BJ (cell line): ENCODE measurements at regions not wholly inside any gene's neighbourhood (a gene's known extent, or its start where the extent isn't known, plus 50 kb on each side); places are given as distances from the start of the nearest gene placed in this dataset.
"Not testable (repeated sequence)": the region's sequence is repeated elsewhere in the genome, so short reads cannot be mapped to it uniquely, and the experiment has no call there.

Source experiments
- CTCF ChIA-PET: fragments of 350-600 bp; formaldehyde crosslinking; extraction: SDS; loops from one replicate; lab custom pipeline; 2021; ENCODE audit warnings: antibody characterized with exemption, inconsistent platforms; lab: Yijun Ruan, JAX
- POLR2A ChIA-PET: fragments of 300-600 bp; sonication (Branson Sonifier 250); formaldehyde crosslinking; extraction: SDS; loops from one replicate; lab custom pipeline; 2021; ENCODE audit warnings: antibody characterized with exemption; lab: Charles Lee
- DNase-seq: peaks from one replicate; pipeline ENCODE4 v3.0.0-alpha.2; 2011; ENCODE audit warnings: low read depth
- H3K27me3 ChIP-seq: 2 replicates; pipeline ENCODE4 v1.6.0; 2011; ENCODE audit warnings: low read length; ENCODE audit not compliant: control insufficient read depth, insufficient read depth
- H3K36me3 ChIP-seq: 2 replicates; pipeline ENCODE4 v1.5.1; 2011; ENCODE audit warnings: low read length; ENCODE audit not compliant: control insufficient read depth, insufficient read depth
- H3K4me3 ChIP-seq: 2 replicates; pipeline ENCODE4 v1.5.1; 2011; ENCODE audit warnings: low read depth, mild to moderate bottlenecking, control low read depth, low read length
- CTCF ChIP-seq: IDR thresholded peaks from 2 replicates; pipeline ENCODE4 v1.5.1; 2011; ENCODE audit warnings: low read depth, mild to moderate bottlenecking, control low read depth, inconsistent platforms, low read length, moderate library complexity; ENCODE audit not compliant: insufficient read depth

GRCh38 chr1:58059789-58060188, 486.7 kb downstream of the OMA1 start:
- Histone ChIP-seq H3K4me3 (no peak overlapping the region), H3K27me3 (no peaks in the 10 kb centered on the region), H3K36me3 (no peaks in the 10 kb centered on the region)
- ChIA-PET POLR2A (no interaction called here), CTCF (no interaction called here)
- no peak for TF ChIP-seq CTCF
- no peak for DNase-seq

GRCh38 chr1:58058323-58058722, 488.2 kb downstream of the OMA1 start:
- no peak for DNase-seq
- CTCF ChIA-PET = interaction anchor here (1.6 kb wide), 1 partner anchor 12 kb away, joined by 3 read pairs; no protein-coding TSS in a partner anchor

DNA sequence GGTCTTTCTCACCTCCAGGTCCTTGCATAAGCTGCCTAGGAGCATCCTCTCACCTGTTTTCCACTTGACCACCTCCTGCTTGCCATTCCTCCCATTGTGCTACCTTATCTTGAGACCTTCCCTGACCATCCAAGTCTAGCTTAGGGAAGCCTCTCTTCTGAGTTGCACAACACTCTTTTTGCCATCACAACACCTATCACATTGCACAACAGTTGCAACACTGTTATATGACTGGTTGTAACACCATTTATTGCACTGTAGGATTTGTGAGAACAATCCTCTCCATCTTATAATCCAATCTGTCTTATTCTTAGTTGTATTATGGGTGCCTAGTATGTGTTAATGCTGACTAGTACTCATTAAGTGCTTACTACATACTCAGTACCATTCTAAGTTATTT, 488.7 kb downstream of the OMA1 start:
- Histone ChIP-seq H3K27me3 (no peaks in the 10 kb centered on the region), H3K4me3 (no peak overlapping the region), H3K36me3 (no peaks in the 10 kb centered on the region)
- ChIA-PET CTCF (interaction anchor here (1.6 kb wide), 1 partner anchor 11 kb away, joined by 3 read pairs; no protein-coding TSS in a partner anchor), POLR2A (no interaction called here)
- DNase-seq = no peak
- no peak for TF ChIP-seq CTCF

More at GRCh38 chr1:58058323-58058722, 488.2 kb downstream of the OMA1 start:
- no peaks in the 10 kb centered on the region for H3K27me3 ChIP-seq
- no peak overlapping the region for H3K4me3 ChIP-seq
- POLR2A ChIA-PET = no interaction called here
- no peaks in the 10 kb centered on the region for H3K36me3 ChIP-seq
- TF ChIP-seq CTCF = no peak

- DNase-seq, H3K4me3 ChIP-seq, CTCF ChIA-PET, H3K36me3 ChIP-seq, H3K27me3 ChIP-seq, POLR2A ChIA-PET: not testable (repeated sequence)
Measured at GRCh38 chr1:58051187-58051586, 495.3 kb downstream of the OMA1 start.

GRCh38 chr1:58047265-58047858, 499.2 kb downstream of the OMA1 start:
- ChIA-PET CTCF (interaction anchor here (1.1 kb wide), 1 partner anchor 1215 kb away, joined by 4 read pairs; no protein-coding TSS in a partner anchor), POLR2A (no interaction called here)
- no peak for DNase-seq
- Histone ChIP-seq H3K27me3 (no peaks in the 10 kb centered on the region), H3K36me3 (no peaks in the 10 kb centered on the region), H3K4me3 (no peak overlapping the region)
- TF ChIP-seq CTCF = peak; percentile 81

- Histone ChIP-seq H3K36me3 (no peaks in the 10 kb centered on the region), H3K27me3 (no peaks in the 10 kb centered on the region), H3K4me3 (no peak overlapping the region)
- no peak for TF ChIP-seq CTCF
- CTCF ChIA-PET = no interaction called here
- POLR2A ChIA-PET = no interaction called here
- DNase-seq = no peak
Measured at GRCh38 chr1:58045094-58045705, 501.3 kb downstream of the OMA1 start.
